ENCODE measurements at regions not wholly inside any gene's neighbourhood (a gene's known extent, or its start where the extent isn't known, plus 50 kb on each side); places are given as distances from the start of the nearest gene placed in this dataset.

DNA sequence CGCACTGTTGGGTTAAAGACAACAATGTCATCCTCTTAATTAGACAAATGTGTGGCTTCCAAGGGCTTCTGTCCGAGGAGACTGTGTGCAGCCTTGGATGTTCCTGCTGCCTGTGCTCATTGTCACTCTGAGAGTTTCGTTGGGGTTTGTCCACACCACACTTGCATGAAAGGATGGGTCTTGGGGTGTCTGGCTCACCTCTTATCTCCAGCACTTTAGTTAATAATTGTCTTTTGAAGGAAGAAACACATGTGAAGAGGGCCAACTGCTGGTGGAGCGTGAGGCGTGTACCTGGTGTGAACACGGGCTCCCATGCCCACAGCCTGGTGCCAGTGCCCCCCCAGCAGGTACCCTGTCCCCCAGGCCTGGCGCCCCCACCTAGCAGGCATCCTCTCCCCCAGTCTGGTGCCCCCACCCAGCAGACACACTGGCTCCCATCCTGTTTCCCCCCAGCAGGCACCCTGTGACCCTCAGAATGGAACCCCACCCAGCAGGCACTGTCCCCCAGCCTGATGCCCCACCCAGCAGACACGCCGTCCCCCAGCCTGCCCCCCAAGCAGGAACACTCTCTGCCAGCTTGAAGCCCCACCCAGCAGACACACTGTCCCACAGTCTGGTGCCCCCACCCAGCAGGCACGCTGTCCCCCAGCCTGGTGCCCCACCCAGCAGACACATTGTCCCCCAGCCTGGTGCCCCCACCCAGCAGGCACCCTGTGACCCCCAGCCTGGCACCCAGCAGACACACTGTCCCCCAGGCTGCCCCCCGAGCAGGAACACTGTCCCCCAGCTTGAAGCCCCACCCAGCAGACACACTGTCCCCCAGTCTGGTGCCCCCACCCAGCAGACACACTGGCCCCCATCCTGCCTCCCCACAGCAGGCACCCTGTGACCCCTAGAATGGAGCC is 96.3 kb upstream of the TMEM18 start:
- TF ChIP-seq POLR2A (IDR thresholded peaks at IDR 0.05) (no peak), CTCF (IDR thresholded peaks at IDR 0.05) (no peak)
- Histone ChIP-seq H3K4me1 (no peaks in the 10 kb centered on the region), H3K27ac (no peak overlapping the region), H3K9me3 (no peaks in the 10 kb centered on the region), H3K36me3 (no peaks in the 10 kb centered on the region), H3K4me3 (no peak overlapping the region), H3K27me3 (no peaks in the 10 kb centered on the region)
- no peak for DNase-seq
- intact Hi-C loops (cut with DNase I; ENCODE audit: low total_unique reads): no loop called here

GRCh38 chr2:771538-771937 is 94.3 kb upstream of the TMEM18 start:
- no peak for DNase-seq
- Histone ChIP-seq H3K4me3 (no peak overlapping the region), H3K4me1 (no peaks in the 10 kb centered on the region), H3K36me3 (no peaks in the 10 kb centered on the region), H3K27me3 (no peaks in the 10 kb centered on the region), H3K9me3 (no peaks in the 10 kb centered on the region), H3K27ac (no peak overlapping the region)
- TF ChIP-seq POLR2A (IDR thresholded peaks at IDR 0.05) (no peak), CTCF (IDR thresholded peaks at IDR 0.05) (no peak)
- intact Hi-C loops (cut with DNase I; ENCODE audit: low total_unique reads): no loop called here

- TF ChIP-seq CTCF (IDR thresholded peaks at IDR 0.05): no peak
- TF ChIP-seq POLR2A (IDR thresholded peaks at IDR 0.05): no peak
- intact Hi-C loops (cut with DNase I; ENCODE audit: low total_unique reads): no loop called here
- H3K9me3 ChIP-seq: no peaks in the 10 kb centered on the region
- no peak for DNase-seq
- H3K36me3 ChIP-seq: no peaks in the 10 kb centered on the region
- no peaks in the 10 kb centered on the region for H3K27me3 ChIP-seq
- no peak overlapping the region for H3K27ac ChIP-seq
- H3K4me3 ChIP-seq: no peak overlapping the region
- no peaks in the 10 kb centered on the region for H3K4me1 ChIP-seq
Measured at GRCh38 chr2:770776-771175, 93.6 kb upstream of the TMEM18 start.

- no peaks in the 10 kb centered on the region for H3K9me3 ChIP-seq
- no peak overlapping the region for H3K27ac ChIP-seq
- H3K4me3 ChIP-seq: no peak overlapping the region
- TF ChIP-seq POLR2A (IDR thresholded peaks at IDR 0.05): no peak
- TF ChIP-seq CTCF (IDR thresholded peaks at IDR 0.05): no peak
- no peak for DNase-seq
- H3K27me3 ChIP-seq: no peaks in the 10 kb centered on the region
- intact Hi-C loops (cut with DNase I; ENCODE audit: low total_unique reads): no loop called here
- H3K36me3 ChIP-seq: no peaks in the 10 kb centered on the region
- H3K4me1 ChIP-seq: no peaks in the 10 kb centered on the region
Measured at GRCh38 chr2:769771-770170, 92.6 kb upstream of the TMEM18 start.

DNA sequence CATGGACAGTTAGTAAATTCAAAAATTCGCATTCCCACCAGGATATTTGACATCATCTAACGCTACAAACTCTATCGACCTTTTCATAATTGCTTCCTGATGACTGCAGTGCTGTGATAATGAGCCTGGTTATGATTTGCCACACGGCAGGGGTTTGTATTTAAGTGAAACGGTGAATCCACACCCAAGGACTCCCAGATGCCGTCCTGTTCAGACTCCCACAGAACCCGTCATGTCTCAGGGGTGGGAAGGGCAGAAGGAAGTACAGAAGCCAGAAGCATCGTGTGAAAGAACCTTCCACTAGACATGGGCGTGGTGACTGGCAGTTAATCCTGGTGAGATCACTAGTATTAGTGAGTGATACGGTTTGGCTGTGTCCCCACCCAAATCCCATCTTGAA is 91.2 kb upstream of the TMEM18 start:
- Histone ChIP-seq H3K4me3 (no peak overlapping the region), H3K9me3 (no peaks in the 10 kb centered on the region), H3K27me3 (no peaks in the 10 kb centered on the region), H3K27ac (no peak overlapping the region), H3K36me3 (no peaks in the 10 kb centered on the region), H3K4me1 (no peaks in the 10 kb centered on the region)
- no peak for DNase-seq
- intact Hi-C loops (cut with DNase I; ENCODE audit: low total_unique reads): no loop called here
- no peak for TF ChIP-seq CTCF (IDR thresholded peaks at IDR 0.05)
- no peak for TF ChIP-seq POLR2A (IDR thresholded peaks at IDR 0.05)
